HG02588 (cell line): ENCODE measurements at regions not wholly inside any gene's neighbourhood (a gene's known extent, or its start where the extent isn't known, plus 50 kb on each side); places are given as distances from the start of the nearest gene placed in this dataset.

ENCODE experiments used
- ATAC-seq: cut with Tn5 transposase; IDR thresholded peaks from one replicate; pipeline ENCODE4 v1.9.1; 2021; ENCODE audit warnings: mild to moderate bottlenecking, moderate library complexity; ENCODE audit not compliant: unreplicated experiment

- no peak for ATAC-seq
Observed at GRCh38 chr4:71930459-71930858, 101.3 kb upstream of the NPFFR2 start.

GRCh38 chr4:71932941-71933340 is 98.9 kb upstream of the NPFFR2 start:
- no peak for ATAC-seq

- no peak for ATAC-seq
Observed at GRCh38 chr4:71938776-71939175, 93.0 kb upstream of the NPFFR2 start.

GRCh38 chr4:71941001-71941400 is 90.8 kb upstream of the NPFFR2 start:
- ATAC-seq, result no peak

GRCh38 chr4:71944956-71945355 is 86.8 kb upstream of the NPFFR2 start:
- no peak for ATAC-seq

- no peak for ATAC-seq
Observed at GRCh38 chr4:71945791-71946190, 86.0 kb upstream of the NPFFR2 start.

GRCh38 chr4:71958978-71959377 is 72.8 kb upstream of the NPFFR2 start:
- no peak for ATAC-seq

- ATAC-seq, result no peak
Observed at GRCh38 chr4:71962622-71963264, 69.1 kb upstream of the NPFFR2 start.

- ATAC-seq, result no peak
Observed at GRCh38 chr4:71974681-71975080, 57.1 kb upstream of the NPFFR2 start.

GRCh38 chr4:71976523-71976922 is 55.3 kb upstream of the NPFFR2 start:
- no peak for ATAC-seq

- no peak for ATAC-seq
Observed at GRCh38 chr4:71978210-71978835, 53.5 kb upstream of the NPFFR2 start.

- ATAC-seq, result no peak
Observed at GRCh38 chr4:71980976-71981375, 50.8 kb upstream of the NPFFR2 start.
